Central memory CD8-positive, alpha-beta T cell (primary cell): ENCODE measurements at regions not wholly inside any gene's neighbourhood (a gene's known extent, or its start where the extent isn't known, plus 50 kb on each side); places are given as distances from the start of the nearest gene placed in this dataset.
"Not testable (repeated sequence)": the region's sequence is repeated elsewhere in the genome, so short reads cannot be mapped to it uniquely, and the experiment has no call there.

Experiments used
- ATAC-seq: fragments of 150-1000 bp; cut with Tn5 transposase; replicated peaks from 2 replicates; pipeline ENCODE4 v1.10.0; 2022; ENCODE audit warnings: mild to moderate bottlenecking, moderate FRiP score, moderate number of reproducible peaks; ENCODE audit not compliant: poor library complexity, severe bottlenecking; ENCODE audit errors: extremely low read depth
- DNase-seq, 2 donors: peaks; one replicate each; pipeline ENCODE4 v3.0.0; 2021; ENCODE audit warnings: low spot score in 2 of 2
- H3K27ac Mint-ChIP-seq: one replicate; pipeline ENCODE4 v1.8.0; 2022; ENCODE audit warnings: low read depth, mild to moderate bottlenecking, moderate library complexity, mixed read lengths
- H3K27me3 Mint-ChIP-seq: one replicate; pipeline ENCODE4 v1.8.0; 2022; ENCODE audit warnings: mixed read lengths
- H3K36me3 Mint-ChIP-seq: one replicate; pipeline ENCODE4 v1.8.0; 2022; ENCODE audit warnings: mild to moderate bottlenecking, moderate library complexity, mixed read lengths; ENCODE audit not compliant: insufficient read depth
- H3K4me1 Mint-ChIP-seq: one replicate; pipeline ENCODE4 v1.8.0; 2022; ENCODE audit warnings: mixed read lengths
- H3K4me3 Mint-ChIP-seq: one replicate; pipeline ENCODE4 v1.8.0; 2022; ENCODE audit warnings: mild to moderate bottlenecking, moderate library complexity, mixed read lengths
- H3K9me3 Mint-ChIP-seq: one replicate; pipeline ENCODE4 v1.8.0; 2022; ENCODE audit warnings: mixed read lengths

DNA sequence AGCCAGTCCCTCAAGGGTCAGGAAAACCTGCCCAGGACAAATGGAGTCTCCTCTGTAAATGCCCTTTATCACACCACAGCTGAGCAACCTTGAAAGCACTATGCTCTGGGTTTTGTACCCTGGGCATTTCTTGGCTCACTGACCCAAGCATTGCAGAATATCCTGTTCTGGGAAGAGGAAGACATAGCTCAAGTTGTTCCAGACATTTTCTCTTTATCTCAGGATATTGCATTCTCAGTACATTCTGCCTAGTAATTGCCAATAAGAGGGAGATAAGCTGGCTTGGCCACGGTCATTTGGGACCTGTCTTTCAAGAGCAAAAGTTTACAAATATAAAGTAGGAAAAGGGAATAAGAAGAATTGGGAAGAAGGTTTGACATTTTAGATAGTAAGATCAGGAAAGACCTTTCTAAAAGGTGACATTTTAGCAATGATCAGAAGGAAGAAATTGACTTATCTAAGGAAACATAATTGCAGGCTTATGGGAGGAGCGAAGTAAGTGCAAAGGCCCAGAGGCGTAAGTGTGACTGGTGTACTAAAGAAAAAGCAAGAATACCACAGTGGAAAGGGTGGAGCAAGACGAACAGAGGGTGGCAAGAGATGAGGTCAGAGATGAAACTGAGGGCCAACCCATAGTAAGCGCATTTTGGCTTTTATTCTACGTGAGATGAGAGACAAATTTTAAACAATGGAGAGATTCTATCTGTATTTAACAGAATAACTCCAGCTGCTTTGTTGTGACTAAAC lies 394.0 kb upstream of the CXADR start:
- H3K4me1 Mint-ChIP-seq = no peaks in the 10 kb centered on the region
- peaks cover 24% of the 10 kb centered on the region for H3K9me3 Mint-ChIP-seq
- H3K27me3 Mint-ChIP-seq = no peaks in the 10 kb centered on the region
- no peak for DNase-seq
- no peak overlapping the region for H3K27ac Mint-ChIP-seq
- no peak overlapping the region for H3K4me3 Mint-ChIP-seq
- no peak for ATAC-seq
- H3K36me3 Mint-ChIP-seq = no peaks in the 10 kb centered on the region

DNA sequence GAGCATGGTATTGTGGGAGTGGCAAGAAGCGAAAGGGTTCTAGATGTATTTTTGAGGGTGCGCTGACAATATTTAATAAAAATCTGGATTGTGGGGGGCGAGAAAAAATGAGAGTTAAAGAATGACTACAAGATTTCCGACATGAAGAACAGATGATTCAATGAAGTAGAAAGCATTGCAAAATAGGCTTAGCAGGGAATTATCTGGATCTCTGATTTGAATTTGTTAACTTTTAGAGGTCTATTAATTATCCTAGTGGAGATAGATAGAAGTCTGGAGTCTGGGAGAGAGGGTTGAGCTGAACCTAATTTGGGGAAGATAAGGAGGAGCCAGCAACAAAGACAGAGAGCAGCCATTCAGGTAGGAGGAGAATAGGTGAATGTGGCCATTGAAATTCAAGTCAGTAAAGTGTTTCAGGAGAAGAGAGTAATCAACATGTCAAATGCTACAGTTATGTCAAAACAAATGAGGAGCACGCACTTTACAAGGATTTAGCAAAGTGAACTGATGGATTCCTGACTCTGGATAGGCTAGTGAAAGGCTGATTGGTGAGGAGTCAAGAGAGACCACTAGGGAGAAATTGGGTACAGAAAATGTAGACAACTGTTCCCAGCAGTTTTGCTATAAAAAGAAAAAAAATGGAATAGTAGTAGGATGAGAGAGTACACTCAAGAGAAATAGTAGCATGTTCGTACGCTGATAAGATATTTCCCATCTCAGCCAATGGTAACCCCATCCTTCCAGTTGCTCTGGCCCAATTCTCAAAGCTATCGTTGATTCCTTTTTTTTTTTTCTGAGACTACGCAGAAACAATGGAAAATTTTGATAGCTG lies 393.2 kb upstream of the CXADR start:
- Mint-ChIP-seq H3K27me3 (no peaks in the 10 kb centered on the region), H3K4me1 (no peaks in the 10 kb centered on the region), H3K36me3 (no peaks in the 10 kb centered on the region), H3K4me3 (no peak overlapping the region), H3K9me3 (peaks cover 24% of the 10 kb centered on the region), H3K27ac (no peak overlapping the region)
- ATAC-seq (no peak), DNase-seq (no peak)

- not testable (repeated sequence) for H3K9me3 Mint-ChIP-seq, H3K27ac Mint-ChIP-seq, ATAC-seq, H3K27me3 Mint-ChIP-seq, H3K4me1 Mint-ChIP-seq, DNase-seq, H3K36me3 Mint-ChIP-seq, H3K4me3 Mint-ChIP-seq
Measured at GRCh38 chr21:17127395-17127794, 385.4 kb upstream of the CXADR start.

DNA sequence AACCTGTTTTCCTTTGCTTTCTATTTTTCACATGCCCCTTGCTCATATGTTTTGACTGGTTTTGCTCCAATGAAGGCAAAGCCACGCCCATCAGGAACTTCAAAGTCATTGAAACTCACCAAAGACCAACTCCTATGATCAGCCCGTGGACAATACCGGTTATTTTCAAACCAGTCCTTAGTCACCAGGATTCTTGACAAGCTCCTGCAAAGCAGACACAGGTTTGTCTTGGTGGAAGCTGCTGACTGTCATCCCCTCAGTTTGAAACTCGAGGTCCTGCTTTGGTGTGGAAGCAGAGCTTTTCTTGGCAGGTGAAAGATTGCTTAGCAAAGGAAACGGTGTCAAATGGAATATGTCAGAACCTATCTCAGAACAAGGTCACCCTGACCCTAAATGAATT lies 384.7 kb upstream of the CXADR start:
- no peak for ATAC-seq
- H3K4me1 Mint-ChIP-seq = no peaks in the 10 kb centered on the region
- no peaks in the 10 kb centered on the region for H3K27me3 Mint-ChIP-seq
- H3K36me3 Mint-ChIP-seq = no peaks in the 10 kb centered on the region
- no peak for DNase-seq
- peaks cover 10% of the 10 kb centered on the region for H3K9me3 Mint-ChIP-seq
- H3K27ac Mint-ChIP-seq = no peak overlapping the region
- no peak overlapping the region for H3K4me3 Mint-ChIP-seq

- Mint-ChIP-seq H3K27ac (peak overlapping the region; percentile 69), H3K4me3 (peak overlapping the region; percentile 47)
- not testable (repeated sequence) for H3K9me3 Mint-ChIP-seq, H3K36me3 Mint-ChIP-seq, DNase-seq, H3K4me1 Mint-ChIP-seq, H3K27me3 Mint-ChIP-seq, ATAC-seq
Measured at GRCh38 chr21:17139159-17139558, 373.7 kb upstream of the CXADR start.

- Mint-ChIP-seq H3K27ac (peak overlapping the region; percentile 69), H3K27me3 (no peaks in the 10 kb centered on the region), H3K4me1 (no peaks in the 10 kb centered on the region), H3K4me3 (peak overlapping the region; percentile 47), H3K9me3 (peaks cover 7% of the 10 kb centered on the region), H3K36me3 (no peaks in the 10 kb centered on the region)
- no peak for DNase-seq
- no peak for ATAC-seq
Measured at GRCh38 chr21:17139696-17140095, 373.1 kb upstream of the CXADR start.

- no peak for DNase-seq
- ATAC-seq = no peak
- no peak overlapping the region for H3K27ac Mint-ChIP-seq
- H3K4me3 Mint-ChIP-seq = no peak overlapping the region
- peaks cover 14% of the 10 kb centered on the region for H3K9me3 Mint-ChIP-seq
- peaks cover 1% of the 10 kb centered on the region for H3K36me3 Mint-ChIP-seq
- no peaks in the 10 kb centered on the region for H3K4me1 Mint-ChIP-seq
- no peaks in the 10 kb centered on the region for H3K27me3 Mint-ChIP-seq
Measured at GRCh38 chr21:17146426-17146825, 366.4 kb upstream of the CXADR start.

- Mint-ChIP-seq H3K4me3 (no peak overlapping the region), H3K27ac (no peak overlapping the region), H3K27me3 (no peaks in the 10 kb centered on the region)
Measured at GRCh38 chr21:17159697-17160096, 353.1 kb upstream of the CXADR start.

DNA sequence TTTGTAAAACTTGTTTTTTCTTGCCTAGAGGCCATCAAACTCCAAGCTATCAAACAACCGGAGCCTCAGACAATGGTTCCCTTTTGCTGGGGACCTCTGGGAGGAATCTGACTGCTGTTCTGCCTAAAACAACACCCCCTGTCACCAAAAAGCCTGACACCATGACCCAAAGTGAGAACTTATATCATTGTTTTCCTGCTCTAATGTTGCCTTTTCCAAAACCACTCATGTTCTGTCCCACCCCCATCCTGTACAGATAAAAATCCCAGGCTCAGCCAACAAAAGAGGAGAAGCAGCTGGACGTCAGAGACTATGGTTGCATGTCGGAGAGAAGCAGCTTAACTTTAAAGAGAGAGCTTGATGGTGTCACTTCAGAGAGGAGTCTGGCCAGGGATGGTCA lies 327.2 kb upstream of the CXADR start:
- Mint-ChIP-seq H3K36me3 (no peaks in the 10 kb centered on the region), H3K9me3 (peaks cover 31% of the 10 kb centered on the region), H3K4me1 (no peaks in the 10 kb centered on the region), H3K27ac (no peak overlapping the region), H3K27me3 (no peaks in the 10 kb centered on the region), H3K4me3 (no peak overlapping the region)
- no peak for DNase-seq
- no peak for ATAC-seq

More at GRCh38 chr21:17159697-17160096, 353.1 kb upstream of the CXADR start:
- DNase-seq (no peak), ATAC-seq (no peak)
- no peaks in the 10 kb centered on the region for H3K36me3 Mint-ChIP-seq
- H3K4me1 Mint-ChIP-seq = no peaks in the 10 kb centered on the region
- peaks cover 11% of the 10 kb centered on the region for H3K9me3 Mint-ChIP-seq

- H3K27ac Mint-ChIP-seq = no peak overlapping the region
- H3K9me3 Mint-ChIP-seq = peaks cover 22% of the 10 kb centered on the region
- H3K36me3 Mint-ChIP-seq = no peaks in the 10 kb centered on the region
- no peaks in the 10 kb centered on the region for H3K27me3 Mint-ChIP-seq
- no peak overlapping the region for H3K4me3 Mint-ChIP-seq
- DNase-seq = no peak
- ATAC-seq = no peak
- no peaks in the 10 kb centered on the region for H3K4me1 Mint-ChIP-seq
Measured at GRCh38 chr21:17189963-17190362, 322.9 kb upstream of the CXADR start.

DNA sequence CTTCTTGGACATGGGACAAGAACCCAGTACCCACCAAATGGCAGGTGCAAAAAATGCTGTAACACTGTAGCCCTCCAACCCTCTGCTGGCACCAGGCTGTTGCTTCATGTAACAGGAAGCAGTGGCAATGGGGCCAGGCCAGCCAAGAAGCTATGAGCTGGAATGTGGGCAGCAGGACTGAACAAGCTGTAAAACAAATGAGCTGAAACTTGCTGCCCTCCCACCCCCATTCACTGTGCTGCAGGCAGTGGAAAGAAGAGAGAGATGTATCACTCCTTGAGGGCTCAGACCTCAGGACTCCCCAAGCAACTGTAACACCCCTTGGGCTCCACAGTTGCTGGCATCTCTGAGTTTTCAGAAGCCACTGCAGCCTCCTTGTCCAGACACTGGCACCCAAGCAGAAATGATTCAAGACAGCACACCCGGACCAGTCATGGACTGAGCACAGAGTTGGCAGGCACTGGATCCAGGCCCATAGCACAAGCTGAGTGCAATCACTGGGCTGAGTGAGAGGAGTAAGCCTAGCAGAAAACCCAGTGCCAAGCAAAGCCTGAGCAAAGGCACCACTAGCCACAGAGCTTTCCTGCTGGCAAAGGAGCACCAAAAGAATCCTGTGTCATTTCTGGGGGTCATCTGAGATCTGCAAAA lies 321.4 kb upstream of the CXADR start:
- ATAC-seq = no peak
- H3K4me1 Mint-ChIP-seq = no peaks in the 10 kb centered on the region
- no peaks in the 10 kb centered on the region for H3K27me3 Mint-ChIP-seq

GRCh38 chr21:17195351-17195750 lies 317.5 kb upstream of the CXADR start:
- DNase-seq = no peak
- H3K36me3 Mint-ChIP-seq = peaks cover 2% of the 10 kb centered on the region
- H3K27ac Mint-ChIP-seq = no peak overlapping the region
- no peak for ATAC-seq
- peaks cover 13% of the 10 kb centered on the region for H3K9me3 Mint-ChIP-seq
- no peaks in the 10 kb centered on the region for H3K4me1 Mint-ChIP-seq
- no peaks in the 10 kb centered on the region for H3K27me3 Mint-ChIP-seq
- H3K4me3 Mint-ChIP-seq = no peak overlapping the region

More for the DNA sequence above, 321.4 kb upstream of the CXADR start:
- Mint-ChIP-seq H3K4me3 (no peak overlapping the region), H3K27ac (no peak overlapping the region), H3K36me3 (peaks cover 2% of the 10 kb centered on the region), H3K9me3 (peaks cover 15% of the 10 kb centered on the region)
- DNase-seq = no peak
